ENCODE measurements at regions not wholly inside any gene's neighbourhood (a gene's known extent, or its start where the extent isn't known, plus 50 kb on each side); places are given as distances from the start of the nearest gene placed in this dataset.

DNA sequence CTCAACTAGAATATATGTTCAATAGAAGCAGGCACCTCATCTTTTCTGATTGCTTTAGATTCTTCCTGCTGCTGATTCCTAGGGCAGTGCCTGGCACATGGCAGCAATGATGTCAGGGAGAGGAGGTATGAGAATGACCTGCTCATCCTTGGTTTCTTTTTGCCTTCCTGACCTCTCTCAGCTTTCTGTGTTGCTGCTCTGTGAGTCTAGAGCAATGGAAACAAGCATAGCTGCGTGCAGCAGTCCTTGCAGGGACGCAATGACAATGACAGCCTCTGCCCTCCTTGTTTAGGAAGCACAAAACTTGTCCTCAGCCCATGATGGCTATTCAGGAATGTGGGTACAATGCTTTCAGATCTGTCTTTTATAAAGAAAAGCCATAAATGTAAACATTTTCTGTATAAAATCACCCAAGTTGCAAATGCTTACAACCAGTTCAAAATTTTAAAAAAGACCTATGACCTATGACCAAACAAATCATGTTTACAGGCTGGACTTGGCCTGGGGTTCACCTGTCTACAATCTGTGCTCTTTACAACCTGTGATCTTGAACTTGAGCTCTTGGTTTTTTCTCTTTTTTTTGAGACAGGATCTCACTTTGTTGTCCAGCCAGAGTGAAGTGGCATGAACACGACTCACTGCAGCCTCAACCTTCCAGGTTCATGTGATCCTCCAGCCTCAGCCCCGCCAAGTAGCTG is 549.4 kb upstream of the ATP2B1 start:
- DNase-seq (ENCODE audit: low read depth) = no peak

DNA sequence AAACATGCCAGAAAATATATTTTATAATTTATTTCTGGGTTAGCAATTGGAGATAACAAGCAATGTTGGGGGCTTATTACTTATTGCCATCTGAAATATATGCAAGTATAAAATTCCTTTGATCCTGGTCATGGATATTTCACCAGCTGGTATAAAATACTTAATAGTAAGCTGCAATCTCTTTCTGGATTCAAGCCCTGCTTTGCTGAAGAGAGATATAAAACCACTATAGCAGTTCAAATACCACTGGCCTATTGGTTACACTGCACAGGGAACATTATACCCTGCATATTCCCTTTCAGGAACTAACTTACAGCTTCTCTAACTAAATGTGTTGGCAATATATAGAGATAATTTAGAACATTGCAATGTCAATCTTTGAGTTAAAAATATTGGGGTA is 546.2 kb upstream of the ATP2B1 start:
- DNase-seq (ENCODE audit: low read depth) = no peak

DNA sequence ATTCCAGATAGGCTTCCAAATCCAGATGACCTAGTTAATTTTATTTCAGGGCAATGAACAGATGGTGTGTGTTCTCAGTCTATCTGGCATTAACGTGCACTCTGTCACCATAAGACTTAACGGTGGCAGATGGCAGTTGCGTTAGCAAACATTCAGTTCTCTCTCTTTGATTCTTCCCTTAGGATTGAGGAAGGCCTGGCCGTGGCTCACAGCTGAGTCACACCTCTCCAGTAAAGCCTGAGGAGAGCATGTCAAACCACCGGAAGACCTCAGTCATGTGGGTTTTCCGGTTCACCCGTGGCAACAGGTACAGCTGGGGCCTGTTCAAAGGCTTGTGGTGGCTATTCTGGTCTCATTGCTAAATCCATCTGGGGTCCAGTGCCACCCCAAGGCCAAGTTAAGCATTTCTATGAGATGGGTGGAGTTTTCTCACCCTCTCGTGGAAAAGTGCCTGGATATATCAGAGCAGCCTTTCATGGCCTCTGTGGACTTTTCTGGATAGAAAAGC is 545.1 kb upstream of the ATP2B1 start:
- peak; percentile 0 for DNase-seq (ENCODE audit: low read depth)

DNA sequence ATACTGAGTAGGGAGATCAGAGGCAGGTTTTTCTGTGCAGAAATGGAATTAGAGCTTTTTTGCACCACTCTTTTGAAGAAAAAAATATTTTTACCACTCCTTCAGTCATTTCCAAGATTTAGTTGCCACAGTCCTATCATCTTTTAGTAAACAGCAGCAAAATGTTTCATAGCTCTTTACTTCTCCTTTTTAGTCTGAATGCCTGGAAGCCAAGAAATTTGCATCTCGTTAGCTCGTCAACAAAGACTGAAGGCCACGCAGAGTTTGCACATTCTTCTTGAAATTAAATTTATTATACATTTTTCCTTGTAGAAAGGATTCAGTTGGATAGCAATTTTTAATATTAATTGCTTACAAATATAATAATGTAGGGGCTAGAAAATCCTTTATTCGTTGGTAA is 544.5 kb upstream of the ATP2B1 start:
- DNase-seq (ENCODE audit: low read depth) = no peak

DNA sequence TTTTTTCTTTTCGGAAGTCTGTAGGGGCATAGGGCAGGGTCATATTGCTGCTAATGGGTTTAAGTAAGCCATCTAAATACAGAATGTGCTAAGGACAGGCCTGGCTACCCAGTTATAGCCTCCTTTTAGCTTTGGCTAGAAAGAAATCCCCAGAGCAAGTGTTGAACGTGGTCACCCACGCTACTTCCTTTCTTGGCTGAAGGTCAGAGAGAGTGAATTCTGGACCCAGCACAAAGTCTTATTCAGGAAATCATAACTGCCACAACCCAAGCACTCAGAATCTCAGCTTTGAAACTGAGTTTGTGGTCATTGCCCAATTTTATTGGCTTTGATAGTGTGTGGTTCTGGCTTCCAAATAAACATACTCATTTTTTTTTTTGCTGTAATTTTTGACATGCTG is 542.1 kb upstream of the ATP2B1 start:
- DNase-seq (ENCODE audit: low read depth) = no peak

DNA sequence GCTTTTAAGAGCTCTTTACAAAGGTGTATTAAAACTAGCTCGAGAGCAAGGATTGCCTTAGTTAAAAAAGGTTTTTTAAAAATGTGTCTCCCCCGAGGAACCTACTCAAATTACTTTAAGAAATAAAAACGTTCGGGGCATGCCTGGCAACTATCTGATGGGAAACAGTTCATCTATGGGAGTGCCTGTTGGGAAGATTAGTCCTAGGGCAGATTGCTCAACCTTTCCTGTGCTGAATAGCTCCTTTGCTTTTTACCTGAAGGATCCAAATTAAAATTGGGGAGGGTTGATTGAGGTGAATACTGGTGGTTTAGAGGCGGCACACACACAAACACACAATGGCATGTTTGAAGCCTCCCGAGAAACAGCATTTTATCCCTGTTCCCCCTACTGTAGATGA is 541.4 kb upstream of the ATP2B1 start:
- DNase-seq (ENCODE audit: low read depth) = no peak

DNA sequence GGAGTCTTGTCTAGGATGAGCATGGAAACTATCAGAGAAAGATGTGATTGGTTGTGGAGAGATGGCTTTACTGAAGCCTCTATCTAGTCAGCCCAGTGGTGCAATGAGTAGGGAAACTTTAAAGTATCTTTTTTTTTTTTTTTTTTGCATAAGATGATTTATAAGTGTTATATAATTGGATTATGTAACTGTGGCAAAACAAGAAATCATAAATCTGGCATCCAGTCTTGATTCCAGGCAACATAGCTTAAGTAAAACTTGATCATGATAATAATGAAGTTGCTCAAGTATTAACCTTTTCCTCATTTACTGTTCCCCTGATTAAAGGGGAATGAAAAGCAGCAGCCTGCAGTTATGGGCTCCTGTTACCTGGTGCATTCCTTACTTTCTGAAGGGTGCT is 538.0 kb upstream of the ATP2B1 start:
- no peak for DNase-seq (ENCODE audit: low read depth)

DNA sequence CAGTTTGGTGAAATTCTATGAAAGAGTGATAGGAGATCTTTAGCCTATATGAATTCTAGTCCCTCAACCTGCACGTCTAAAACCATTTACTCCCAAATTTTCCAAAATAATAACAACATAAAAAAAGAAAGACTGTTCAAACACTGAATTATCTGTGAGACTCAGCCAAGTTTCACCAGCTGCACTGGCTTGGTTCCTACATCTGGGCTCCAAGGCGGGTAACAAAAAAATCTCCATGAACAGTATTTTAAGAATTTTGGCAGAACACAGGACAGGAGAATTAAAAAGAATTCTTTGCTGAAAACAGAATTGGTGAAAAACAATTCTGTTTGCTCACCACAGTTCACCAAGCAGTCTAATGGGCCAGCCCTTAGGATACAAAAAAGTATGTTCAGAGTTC is 536.8 kb upstream of the ATP2B1 start:
- no peak for DNase-seq (ENCODE audit: low read depth)

DNA sequence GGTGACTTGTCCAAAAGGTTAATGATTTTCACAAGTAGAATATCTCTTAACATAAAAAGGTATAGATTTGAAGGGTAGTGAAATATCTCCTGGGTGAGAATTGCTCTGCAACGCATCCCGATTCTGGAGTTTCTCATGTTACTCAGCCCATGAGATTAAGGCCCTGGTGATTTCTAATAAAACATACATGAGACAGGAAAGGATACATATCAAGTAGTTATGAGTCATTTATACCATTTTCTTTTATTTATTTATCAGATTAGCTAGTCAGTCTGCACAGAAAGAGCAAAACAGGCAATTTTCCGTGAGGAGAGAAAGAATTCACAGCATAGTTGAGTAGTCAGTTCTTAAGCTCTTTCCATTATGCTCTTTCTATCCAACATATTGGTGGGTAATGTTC is 535.6 kb upstream of the ATP2B1 start:
- no peak for DNase-seq (ENCODE audit: low read depth)

DNA sequence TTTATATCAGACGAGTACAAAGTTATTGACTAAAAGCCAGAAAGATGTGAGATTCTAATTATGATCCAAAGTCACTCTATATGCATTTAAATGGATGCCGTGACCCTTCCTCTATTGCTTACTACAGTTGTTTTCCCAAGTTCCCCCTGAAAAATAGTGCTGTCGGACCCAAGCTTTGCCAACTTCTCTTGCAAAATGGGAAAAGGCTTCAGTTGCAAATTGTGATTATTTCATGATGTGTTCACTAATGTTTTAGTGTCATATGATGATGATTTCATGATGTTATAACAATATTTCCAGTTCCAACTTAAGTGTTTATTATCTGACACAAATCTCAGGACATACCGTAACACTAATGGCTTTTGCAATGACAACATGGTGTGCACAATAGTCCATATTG is 534.6 kb upstream of the ATP2B1 start:
- DNase-seq (ENCODE audit: low read depth) = no peak

DNA sequence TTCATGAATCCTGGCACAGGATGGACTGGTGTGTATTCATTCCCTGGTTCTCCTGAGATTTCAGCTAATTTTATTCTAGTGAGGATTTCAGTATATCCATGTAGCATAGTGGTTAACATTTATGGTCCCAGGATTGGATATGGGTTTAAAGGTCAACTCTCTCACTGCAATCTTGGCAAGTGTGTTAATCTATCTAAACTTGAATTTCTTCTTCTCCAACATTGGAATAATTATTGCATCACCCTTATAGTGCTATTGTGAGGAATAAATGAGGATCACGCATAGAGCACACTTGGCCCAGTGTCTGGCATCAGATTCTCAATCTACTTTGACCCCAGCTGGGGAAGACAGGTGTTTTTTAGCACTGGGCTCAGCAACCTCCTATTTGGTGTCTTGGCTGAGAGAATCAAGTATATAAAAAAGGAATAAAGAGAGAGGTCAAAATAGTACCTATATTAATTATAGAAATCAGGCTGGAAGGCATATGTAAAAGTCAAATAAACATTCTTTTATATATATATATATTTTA is 531.2 kb upstream of the ATP2B1 start:
- DNase-seq (ENCODE audit: low read depth) = no peak

DNA sequence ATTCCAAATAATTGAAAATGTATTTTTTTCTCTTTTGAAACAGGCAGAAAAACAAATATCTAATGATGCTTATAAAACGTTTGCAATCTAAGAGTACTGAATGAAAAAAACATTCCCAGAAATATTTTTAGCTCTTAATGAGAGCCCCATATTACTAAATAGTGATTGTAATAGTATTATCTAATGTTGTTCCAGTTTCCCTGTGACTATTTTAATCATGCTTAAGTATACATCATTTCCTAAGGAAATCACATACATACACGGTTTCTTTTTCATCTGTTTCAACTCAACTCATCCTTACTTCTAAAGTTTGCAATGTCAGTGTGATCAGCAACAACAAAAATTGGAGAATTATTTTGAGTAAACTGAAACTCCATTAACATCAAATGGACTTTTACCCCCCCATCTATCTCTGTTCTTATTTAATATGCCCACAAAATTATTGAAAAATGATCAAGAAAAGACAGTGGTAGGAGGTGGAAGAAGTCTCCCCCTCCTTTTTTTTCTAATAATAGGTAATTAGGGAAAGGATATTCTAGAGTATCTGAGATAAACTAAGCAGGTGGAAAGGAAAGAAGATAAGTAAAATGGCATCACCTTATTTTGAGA is 530.1 kb upstream of the ATP2B1 start:
- no peak for DNase-seq (ENCODE audit: low read depth)

DNA sequence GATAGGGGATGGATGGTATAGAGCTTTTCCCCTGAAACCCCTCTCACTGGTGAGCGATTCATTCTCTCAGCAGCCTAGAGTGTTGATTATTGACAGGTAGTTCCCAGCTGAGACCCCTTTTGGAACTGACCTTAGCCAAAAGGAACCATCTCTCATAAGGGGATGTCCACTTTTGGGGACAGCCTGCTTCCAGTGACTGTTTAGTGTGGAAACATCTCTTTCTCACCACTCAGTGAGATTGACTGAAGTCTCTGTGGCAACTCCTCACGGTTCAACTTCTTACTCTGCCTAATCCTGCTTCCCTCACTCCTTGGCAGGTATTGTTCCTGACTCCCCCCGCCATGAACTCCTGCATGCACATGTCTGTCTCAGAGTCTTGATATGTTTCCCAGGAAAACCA is 529.2 kb upstream of the ATP2B1 start:
- no peak for DNase-seq (ENCODE audit: low read depth)

DNA sequence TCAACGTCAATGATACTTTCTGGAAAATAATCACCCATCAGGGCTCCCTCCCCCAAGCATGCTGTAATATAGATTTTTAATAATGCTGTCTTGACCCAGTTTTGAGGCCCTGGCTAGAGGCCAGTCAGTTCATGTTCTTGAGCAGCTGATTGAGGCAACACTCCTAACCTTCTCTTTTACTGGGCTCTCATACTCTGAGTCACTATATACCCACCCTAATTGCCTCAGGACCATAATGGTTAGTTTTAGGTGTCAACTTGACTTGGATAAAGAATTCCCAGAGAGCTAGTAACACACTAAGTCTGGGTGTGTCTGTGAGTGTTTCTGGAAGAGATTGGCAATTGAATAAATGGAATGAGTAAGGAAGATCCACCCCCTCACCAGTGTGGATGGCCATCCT is 527.0 kb upstream of the ATP2B1 start:
- no peak for DNase-seq (ENCODE audit: low read depth)

DNA sequence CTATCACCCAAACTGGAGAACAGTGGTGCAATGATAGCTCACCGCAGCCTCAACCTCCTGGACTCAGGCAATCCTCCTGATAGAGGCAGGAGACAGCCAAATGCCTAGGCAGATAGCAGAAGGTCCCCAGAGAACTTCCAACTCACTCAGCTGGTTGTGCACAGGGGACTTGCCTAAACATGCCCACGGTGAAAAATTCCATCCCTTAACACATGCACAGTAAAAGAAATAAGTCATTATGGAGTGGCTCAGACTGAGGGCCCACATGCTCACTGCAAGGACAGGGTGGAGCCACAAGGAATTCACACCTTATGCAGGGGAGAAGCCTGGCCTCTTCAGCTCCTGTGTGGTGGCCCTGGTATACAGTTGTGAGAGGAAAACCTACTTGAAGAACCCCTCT is 525.8 kb upstream of the ATP2B1 start:
- no peak for DNase-seq (ENCODE audit: low read depth)

DNA sequence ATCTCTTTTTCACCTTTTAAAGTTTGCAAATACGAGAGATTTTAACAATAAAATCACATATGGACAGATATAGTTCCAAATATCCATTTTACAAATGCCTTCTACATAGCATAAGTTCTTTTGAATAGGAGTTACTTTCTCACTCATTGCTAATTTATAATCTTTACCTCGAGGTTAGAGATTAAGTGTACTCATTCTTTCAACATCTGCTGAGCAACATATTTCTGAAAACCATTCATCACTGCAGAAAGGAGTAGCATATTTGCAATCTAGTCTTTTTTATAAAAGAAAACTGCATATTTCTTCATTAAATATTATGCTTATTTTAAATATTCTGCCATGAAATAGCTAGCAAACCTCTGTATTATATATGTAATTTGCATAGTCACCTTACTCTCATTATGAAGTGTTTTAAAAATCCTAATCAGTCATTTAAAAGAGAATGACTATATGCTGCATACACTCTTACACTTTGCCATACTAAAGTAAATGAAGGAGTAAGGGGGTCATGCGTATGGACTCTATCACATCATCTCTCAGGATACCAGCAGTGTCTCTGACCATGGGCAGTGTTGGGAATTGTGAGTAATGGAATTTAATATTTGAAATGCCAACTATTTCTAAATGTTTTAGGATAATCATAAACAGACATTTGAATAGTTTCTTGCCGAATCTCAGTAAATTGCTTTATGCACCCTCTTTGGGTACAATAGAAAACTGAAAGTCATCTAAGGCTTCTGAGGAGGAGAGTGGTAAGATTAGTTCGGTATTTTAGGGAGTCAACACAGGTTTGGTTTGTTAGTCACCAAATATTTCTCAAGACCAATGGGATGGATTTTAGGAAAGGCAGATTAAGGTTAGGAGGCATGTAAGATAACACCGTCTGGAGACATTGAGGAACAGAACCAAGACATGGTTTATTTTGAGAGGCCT is 524.8 kb upstream of the ATP2B1 start:
- no peak for DNase-seq (ENCODE audit: low read depth)

DNA sequence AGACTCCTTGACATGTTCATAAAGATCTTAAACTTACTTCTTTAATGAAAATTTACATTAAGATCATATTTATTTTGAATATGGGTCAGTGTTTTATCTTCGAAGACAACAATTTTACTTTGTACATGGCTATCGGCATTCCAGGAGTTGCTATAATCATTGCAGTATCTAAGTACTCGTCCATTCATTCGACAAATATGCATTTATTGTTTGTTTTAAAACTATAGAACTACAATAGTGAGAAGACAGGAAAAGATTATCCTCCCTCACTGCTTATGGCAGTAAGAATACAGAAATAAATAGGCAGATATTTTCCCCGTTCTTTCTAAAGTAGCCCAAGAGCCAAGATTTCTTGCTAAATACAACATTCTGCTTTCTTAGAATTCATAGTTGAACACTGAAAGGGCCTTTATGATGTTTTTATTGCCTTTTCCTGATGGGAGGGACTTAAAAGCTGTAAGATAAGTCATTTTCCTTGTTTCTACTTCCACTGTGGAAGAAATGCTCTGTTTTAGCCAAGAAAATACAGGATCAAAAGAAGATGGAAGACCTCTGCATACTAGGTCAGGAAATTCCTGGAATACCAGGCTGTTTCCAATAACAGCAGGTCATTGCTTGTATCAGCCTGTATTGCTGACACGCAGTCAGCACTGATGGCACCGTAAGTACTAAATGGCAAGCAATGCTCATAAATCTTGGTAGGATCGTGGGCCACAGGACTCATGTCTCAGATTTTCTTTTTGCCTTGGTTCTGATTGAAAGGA is 521.0 kb upstream of the ATP2B1 start:
- DNase-seq (ENCODE audit: low read depth) = no peak

DNA sequence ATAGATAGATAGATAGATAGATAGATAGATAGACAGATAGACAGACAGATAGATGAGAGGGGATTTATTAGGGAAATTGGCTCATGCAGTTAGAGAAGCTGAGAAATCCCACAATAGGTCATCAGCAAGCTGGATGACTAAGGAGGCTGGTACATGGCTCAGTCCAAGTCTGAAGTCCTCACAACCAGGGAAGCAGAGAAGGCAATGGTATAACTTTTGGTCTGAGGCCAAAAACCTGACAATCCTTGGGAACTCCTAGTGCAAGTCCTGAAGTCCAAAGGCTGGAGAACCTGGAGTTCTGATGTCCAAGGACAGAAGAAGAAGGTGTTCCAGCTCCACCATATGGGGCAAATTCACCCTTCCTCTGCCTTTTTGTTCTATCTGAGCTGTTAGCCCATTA is 517.6 kb upstream of the ATP2B1 start:
- no peak for DNase-seq (ENCODE audit: low read depth)

DNA sequence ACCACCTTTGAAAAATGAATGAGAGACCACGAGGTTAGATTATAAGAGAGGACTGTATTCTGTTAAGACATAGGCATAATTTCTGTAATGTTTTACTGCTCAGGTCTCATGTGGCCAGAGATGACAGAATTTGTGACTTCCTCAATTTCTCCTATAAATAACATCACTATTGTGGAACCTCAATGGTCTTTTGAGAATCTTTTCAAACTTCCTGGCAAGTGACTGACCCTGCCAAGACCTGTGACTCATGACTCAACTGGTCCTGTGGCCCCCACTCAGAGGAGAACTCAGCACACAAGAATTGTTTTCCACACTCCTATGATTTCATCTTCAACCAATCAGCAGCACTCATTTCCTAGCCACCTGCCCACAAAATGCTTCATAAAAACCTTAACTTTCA is 508.2 kb upstream of the ATP2B1 start:
- no peak for DNase-seq (ENCODE audit: low read depth)

DNA sequence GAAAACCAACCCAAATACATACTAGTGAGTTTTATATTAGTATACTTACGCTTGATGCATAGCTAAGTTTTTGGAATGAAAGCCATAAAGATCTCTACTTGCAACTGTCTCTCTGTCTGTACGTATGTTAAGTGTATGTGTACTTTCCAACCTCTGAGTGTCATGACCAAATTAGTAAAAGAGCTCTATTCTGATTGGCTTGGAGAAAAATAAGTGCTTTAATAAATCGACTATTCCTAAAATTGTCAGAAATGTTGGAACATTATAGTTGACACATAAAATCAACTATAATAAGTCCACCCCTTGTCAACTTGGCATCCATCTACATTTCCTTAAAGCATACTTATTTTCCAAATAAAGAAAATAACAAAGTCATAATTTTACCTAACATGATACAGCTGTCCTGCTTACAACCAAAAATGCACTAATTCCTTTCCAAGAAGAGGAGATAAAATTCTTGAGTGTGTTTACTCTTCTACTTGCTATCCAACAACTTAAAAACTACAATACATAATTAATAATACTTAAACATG is 507.4 kb upstream of the ATP2B1 start:
- DNase-seq (ENCODE audit: low read depth) = no peak

DNA sequence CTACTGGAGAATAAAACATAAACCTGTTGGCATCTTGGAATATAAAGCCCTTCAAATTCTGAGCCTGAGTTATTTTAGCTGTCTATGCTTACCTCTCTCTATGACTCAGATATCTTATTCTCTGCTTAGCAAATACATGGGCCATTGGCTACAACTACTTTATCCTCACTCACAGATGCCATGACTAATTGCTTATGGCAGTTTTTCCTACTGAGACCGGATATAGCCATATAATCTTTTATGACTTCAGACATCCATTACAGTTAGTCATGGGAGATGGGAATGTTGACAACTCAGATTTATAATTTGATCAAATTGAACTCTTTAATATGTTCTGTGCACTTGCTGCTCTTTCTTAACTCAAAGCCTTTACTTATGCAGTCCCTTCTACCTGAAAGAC is 502.4 kb upstream of the ATP2B1 start:
- DNase-seq (ENCODE audit: low read depth) = no peak

DNA sequence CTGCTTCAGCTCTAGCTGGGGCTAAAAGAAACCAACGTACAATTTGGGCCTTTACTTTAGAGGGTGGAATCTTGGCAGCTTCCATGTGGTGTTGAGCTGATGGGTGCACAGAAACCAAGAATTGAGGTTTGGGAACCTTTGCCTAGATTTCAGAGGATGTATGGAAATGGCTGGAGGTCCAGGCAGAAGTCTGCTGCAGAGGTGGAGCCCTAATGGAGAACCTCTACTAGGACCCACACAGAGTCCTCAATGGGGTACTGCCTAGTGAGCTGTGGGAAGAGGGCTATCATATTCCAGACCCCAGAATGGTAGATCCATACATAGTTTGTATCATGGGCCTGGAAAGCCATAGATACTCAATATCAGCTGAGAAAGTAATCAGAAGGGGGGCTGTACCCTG is 500.4 kb upstream of the ATP2B1 start:
- no peak for DNase-seq (ENCODE audit: low read depth)
